SU-DHL-6 (cell line): ENCODE measurements at regions not wholly inside any gene's neighbourhood (a gene's known extent, or its start where the extent isn't known, plus 50 kb on each side); places are given as distances from the start of the nearest gene placed in this dataset.

Experiments used
- EZH2phosphoT487 ChIP-seq: fragments of 200-600 bp; sonication (generic), shearing (Covaris generic); conservative IDR thresholded peaks from 2 replicates; pipeline ENCODE4 v1.6.1; 2018; ENCODE audit warnings: mild to moderate bottlenecking, antibody characterized with exemption, low read length, moderate library complexity, mixed read lengths
- TF ChIP-seq, protein P1 (sequence below): fragments of 200-600 bp; sonication (generic); IDR thresholded peaks from one replicate; pipeline ENCODE4 v1.5.1; 2017; ENCODE audit warnings: antibody characterized with exemption, mild to moderate bottlenecking, low read length, moderate library complexity; ENCODE audit not compliant: insufficient read depth, poor library complexity, severe bottlenecking

DNA sequence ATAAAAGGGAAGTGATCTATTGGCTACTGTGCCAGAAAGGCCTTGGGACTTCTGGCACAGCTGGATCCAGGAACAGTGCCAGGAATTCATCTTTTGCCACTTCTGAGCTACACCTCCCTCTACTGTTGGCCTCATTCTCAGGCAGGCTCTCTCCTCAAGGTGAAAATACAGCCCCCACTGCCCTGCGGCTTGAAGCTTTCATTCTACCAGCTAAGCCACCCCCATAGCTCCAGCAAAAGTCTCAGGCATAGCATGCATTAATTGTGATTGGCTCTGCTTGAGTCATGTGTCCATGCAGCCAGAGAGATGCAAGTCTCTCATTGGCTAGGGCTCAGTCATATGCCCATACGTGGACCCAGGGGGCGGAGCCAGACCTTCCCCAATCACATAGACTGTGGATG lies 142.4 kb downstream of the TPRA1 start:
- TF ChIP-seq, protein P1, sequence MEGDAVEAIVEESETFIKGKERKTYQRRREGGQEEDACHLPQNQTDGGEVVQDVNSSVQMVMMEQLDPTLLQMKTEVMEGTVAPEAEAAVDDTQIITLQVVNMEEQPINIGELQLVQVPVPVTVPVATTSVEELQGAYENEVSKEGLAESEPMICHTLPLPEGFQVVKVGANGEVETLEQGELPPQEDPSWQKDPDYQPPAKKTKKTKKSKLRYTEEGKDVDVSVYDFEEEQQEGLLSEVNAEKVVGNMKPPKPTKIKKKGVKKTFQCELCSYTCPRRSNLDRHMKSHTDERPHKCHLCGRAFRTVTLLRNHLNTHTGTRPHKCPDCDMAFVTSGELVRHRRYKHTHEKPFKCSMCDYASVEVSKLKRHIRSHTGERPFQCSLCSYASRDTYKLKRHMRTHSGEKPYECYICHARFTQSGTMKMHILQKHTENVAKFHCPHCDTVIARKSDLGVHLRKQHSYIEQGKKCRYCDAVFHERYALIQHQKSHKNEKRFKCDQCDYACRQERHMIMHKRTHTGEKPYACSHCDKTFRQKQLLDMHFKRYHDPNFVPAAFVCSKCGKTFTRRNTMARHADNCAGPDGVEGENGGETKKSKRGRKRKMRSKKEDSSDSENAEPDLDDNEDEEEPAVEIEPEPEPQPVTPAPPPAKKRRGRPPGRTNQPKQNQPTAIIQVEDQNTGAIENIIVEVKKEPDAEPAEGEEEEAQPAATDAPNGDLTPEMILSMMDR, result no peak
- TF ChIP-seq EZH2phosphoT487, result no peak
